ENCODE measurements at regions not wholly inside any gene's neighbourhood (a gene's known extent, or its start where the extent isn't known, plus 50 kb on each side); places are given as distances from the start of the nearest gene placed in this dataset.

DNA sequence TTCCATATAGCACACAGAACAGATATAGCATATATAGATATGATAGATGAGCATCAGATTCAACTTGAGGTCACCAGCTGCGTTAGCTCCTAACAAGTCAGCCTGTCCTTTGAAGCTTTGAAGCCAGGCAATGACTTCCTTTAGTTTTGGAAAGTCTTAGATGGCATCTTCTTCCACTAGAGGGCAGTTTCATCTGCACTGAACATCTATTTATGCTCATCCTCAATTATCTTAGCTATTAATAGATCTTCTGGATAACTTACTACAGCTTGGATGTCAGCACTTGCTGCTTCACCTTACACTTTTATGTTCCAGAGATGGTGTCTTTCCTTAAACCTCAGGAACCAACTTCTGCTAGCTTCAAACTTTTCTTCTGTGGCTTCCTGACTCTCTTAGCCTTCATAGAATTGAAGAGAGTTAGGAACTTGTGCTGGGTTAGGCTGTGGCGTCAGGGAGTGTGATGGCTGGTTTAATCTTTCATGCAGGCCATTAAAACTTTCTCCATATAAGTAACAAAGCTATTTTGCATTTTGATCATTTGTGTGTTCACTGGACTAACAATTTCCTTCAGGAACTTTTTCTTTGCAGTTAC, 1401.4 kb downstream of the EFNA5 start:
- TF ChIP-seq CTCF (IDR thresholded peaks at IDR 0.05) (peak in 1 of 6 experiments; percentile 10), POLR2A (IDR thresholded peaks at IDR 0.05) (no peak), POLR2AphosphoS5 (IDR thresholded peaks at IDR 0.05) (no peak)
